Stimulated activated CD8-positive, alpha-beta memory T cell treated with anti-CD3 and anti-CD28 coated beads, Interleukin-7, amount 100 ng/mL, for 48 hours (primary cell): ENCODE measurements at regions not wholly inside any gene's neighbourhood (a gene's known extent, or its start where the extent isn't known, plus 50 kb on each side); places are given as distances from the start of the nearest gene placed in this dataset.
"Not testable (repeated sequence)": the region's sequence is repeated elsewhere in the genome, so short reads cannot be mapped to it uniquely, and the experiment has no call there.

ENCODE experiments used
- DNase-seq, 2 donors: peaks; one replicate each; pipeline ENCODE4 v3.0.0-alpha.2; 2020; ENCODE audit warnings: low read depth in 1 of 2; ENCODE audit errors: extremely low read depth in 1 of 2

- no peak for DNase-seq
Measured at GRCh38 chr15:99481951-99482230, 83.9 kb upstream of the MEF2A start.

GRCh38 chr15:99482993-99483392, 82.8 kb upstream of the MEF2A start:
- DNase-seq, result no peak

DNA sequence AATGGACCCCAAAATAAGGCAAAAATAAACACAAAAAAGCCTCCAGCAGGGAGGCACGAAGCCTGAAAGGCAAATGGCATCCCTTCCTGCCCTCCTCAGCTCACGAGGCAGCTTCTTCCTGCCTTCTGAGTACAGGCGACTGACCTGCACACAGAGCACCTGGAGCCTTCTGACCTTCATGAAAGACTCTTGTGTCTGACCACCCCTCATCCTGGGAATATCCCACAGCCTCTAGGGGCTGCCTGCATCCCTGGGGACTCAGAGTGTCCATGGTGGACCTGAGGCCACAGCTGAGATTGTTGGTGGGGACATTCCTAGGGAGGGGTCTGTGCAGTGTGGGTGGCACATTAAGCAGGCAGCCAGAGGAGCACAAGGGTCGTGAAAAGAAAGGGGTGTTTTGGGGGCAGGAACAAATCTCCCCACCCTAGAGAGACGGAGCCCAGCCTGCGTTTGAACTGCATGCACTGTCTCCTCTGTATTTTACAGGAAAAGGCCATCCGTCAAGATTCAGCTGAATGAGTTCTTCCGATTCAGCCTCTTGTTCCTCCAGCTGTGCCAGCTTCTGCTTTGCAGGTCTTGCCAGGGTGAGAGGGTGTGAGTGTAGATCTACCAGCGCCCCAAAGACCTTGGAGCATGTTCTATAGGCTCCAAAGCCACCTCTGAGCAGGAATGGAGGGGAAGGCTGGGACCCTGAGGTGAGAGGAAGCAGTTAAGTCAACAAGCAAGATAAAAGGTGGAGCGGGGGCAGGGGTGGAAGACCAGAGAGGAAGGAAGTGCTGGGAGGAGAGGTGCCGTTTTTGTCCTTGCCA, 80.4 kb upstream of the MEF2A start:
- DNase-seq, result no peak

DNA sequence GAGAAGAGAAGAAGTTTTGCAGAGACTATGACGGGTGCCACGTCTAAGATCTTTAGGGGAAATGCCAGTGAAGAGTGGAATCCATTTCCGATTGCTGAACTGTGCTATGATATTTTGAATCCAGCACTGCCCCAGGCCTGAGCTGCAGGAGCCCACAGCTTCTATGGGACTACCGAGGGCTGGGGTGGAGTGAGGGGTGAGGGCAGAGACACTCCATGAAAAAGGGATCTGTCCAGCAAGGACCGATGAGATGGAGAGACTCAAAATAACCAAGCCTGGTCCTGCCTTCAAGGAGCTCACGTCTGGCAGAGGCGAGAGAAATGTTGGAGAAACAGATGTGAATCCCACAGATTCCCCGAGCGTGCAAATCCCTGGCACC, 79.8 kb upstream of the MEF2A start:
- DNase-seq, result no peak

DNA sequence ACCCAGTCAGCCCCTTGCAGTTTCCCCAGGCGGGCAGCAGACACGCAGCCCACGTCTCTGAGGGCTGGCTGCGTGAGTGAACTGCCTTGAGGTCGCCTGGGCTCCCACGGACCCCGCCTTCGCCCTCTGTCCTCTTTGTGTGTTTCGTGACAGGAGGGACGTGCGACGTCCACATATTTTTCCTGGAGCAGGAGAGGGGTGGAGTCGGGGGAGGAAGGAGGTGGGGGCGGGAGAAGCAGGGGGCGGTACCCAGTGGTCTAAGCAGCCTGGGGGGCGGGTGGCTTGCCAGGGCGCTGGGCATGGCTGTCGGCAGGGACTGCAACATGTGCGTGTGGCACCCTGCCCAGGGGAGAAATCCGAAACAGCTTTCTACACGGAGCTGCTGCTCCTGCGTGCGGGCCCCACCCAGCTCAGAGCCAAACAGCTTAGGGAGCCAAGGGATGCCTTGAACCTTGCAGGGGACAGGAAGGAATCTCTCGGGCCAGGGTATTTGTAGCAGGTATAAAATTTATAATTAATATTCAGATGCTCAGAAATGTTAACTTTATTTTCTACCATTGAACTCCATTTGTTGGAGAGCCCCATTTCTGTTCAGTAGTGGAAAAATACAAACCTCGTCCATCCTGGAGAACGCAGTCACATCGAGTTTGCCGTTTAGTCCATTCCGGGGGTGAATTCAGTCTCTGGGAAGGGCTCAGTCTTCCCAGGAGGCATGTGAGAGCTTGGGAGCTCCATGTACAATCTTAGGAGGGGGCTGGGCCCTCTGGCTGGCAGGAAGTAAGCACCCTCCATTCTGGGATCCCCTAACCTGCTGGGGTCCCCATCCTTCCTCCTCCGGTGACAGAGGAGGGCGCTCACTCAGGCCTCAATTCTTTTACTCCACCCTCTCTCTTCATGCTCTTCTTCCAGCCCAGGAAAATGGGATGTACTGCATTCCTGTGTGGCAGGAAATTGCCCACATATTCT, 79.1 kb upstream of the MEF2A start:
- DNase-seq, result no peak

DNA sequence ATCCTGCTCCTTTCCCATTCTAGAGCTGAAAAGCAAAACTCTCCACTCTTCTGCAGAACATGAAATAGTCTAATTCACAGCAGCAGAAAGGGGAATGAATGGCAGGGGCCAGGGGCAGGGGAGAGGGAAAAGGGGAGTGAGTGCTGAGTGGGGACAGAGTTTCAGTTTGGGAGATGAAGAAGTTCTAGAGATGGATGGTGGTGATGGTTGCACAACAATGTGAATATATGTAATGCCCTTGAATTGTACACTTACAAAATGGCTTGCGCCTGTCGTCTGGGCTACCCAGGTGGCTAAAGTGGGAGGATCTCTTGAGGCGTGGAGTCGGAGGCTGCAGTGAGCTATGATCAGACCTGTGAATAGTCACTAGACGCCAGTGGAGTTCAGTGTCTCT, 78.5 kb upstream of the MEF2A start:
- no peak for DNase-seq

DNA sequence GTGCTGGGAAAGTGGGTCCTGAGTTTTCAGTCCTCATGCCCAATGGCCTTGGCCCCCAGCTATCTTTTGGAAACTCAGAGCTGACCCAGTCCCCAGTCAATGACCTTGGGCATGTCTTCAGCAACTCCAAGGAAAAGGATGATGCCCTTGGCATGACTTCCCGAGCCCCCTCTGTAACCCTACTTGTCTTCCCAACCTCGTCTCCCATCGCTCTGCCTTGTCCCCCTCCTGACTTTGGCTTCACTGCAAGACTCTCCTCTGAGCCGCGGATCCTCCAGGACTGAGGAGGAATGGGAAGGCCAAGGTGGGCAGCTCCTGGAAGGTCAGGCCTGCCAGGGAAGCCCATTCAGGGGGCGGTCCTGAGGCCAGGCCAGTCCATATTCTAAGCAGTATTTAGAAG, 73.5 kb upstream of the MEF2A start:
- DNase-seq, result no peak

GRCh38 chr15:99492716-99493115, 73.1 kb upstream of the MEF2A start:
- no peak for DNase-seq

- no peak for DNase-seq
Measured at GRCh38 chr15:99493461-99493860, 72.3 kb upstream of the MEF2A start.

GRCh38 chr15:99494536-99495233, 71.1 kb upstream of the MEF2A start:
- not testable (repeated sequence) for DNase-seq

DNA sequence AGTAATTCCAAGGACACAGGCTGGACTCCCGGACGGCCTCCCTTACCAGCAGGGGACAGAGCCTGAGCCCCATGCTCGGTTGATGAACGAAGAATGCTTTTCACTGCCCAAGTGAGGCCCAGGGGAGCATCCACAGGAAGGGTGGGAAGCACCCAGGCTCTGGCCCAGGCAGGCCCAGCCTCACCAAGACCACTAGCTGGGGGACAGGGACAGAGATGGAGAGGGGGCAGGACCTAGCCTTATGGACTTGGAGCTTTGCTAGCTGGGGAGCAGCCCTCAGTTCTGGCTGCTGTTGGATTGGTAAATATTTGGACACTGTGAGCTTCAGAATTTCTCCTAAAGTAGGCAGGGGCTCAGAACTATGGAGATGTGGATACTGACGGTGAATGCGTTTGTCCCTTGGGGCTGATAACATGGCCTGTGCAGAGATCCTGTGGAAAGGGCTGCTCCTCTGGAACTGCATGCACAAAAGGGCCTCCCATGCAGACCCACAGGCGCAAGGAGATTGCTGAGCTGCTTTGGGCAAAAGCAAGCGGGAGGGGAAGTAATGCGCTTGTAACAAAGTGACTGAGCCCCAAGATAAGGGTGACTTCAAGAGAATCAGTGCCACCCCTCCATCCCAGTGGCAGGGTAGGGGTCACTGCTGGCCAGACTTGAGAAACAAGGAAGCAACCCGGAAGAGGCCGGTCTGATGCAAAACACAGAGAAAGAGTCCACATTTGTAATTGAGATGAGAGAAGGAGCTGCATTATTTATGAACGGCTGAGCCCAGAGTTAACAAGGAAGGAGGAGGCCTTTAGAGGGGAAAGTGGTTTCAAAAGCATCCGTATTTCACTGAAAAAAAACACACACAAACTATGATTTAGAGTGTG, 70.1 kb upstream of the MEF2A start:
- no peak for DNase-seq

GRCh38 chr15:99496302-99496629, 69.5 kb upstream of the MEF2A start:
- DNase-seq, result no peak

- peak; percentile 33 to 61 for DNase-seq
Measured at GRCh38 chr15:99502182-99502581, 63.6 kb upstream of the MEF2A start.

DNA sequence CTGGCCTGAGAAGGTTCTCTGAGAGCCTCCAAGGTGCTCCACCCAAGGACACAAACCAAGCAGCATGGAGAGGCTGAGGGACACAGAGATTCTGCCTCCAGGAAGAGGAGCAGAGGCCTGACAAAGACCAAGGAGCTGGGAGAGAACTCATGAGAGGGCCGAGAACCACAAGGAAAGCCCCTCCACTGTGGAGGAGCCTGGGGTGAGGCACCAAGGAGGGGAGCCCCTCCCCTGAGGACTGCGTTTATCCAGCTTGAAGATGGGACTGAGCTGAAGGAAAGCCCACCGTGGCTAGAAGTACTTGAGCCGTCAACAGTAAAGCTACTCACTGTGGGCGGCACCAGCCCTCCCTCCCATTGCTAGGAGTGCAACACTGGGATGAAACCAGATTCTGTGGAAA, 63.1 kb upstream of the MEF2A start:
- DNase-seq, result no peak

DNA sequence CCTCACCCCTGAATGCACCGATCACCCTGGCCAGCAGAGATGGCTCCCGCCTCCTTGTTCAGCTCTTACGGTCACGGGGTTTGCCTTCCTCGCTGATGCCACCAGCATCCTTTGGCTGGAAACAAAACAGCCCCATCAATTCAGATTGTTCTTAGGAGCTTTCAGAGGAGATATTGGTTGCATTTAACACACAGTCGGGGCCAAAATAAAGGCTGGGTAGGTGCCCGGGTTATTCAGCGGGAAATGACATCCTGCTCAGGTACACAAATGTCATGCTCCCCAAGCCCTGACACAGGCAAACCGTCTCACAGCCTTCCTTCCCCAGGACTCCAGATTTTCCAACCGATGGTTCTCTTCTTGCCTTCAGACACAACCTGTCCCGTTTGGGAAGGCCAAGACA, 62.4 kb upstream of the MEF2A start:
- no peak for DNase-seq

- DNase-seq, result peak in 1 of 2 donors; percentile 21
Measured at GRCh38 chr15:99504071-99504822, 61.5 kb upstream of the MEF2A start.

DNA sequence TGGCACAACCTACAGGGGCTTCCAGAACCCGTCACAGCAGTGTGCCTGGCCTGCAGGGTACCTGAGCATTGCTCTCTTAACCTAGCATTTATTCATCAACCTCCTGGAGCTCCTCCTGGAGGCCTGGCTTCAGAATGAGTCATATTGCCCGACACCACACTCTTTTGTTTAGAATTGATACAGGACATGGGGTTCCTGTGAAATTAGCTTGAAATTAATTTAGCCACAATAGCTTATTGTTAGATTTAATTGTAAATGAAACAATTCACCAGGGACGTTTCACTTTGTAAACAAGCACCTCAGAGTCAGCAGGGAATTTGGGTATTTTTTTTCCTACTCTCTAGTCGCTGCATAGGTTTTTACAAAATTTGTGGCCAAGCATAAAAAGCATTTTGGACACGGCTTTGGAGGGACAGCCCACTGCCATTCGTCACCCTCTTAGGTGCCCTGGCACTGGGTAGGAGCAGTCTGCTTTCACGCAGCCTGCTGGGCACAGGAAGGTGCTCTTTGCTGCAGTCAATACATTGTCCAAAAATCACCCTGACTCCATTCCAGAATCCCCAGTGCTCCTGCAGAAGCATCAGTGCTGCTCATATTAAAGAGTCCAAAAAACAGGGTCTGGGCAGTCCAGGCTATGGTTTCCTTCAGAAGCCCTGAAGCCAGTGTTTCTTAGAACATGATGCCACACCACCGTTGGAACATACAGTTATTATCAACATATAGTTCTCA, 60.8 kb upstream of the MEF2A start:
- no peak for DNase-seq

GRCh38 chr15:99506399-99506798, 59.4 kb upstream of the MEF2A start:
- DNase-seq, result no peak

- DNase-seq, result no peak
Measured at GRCh38 chr15:99507016-99507503, 58.7 kb upstream of the MEF2A start.
